NT2/D1 (cell line): ENCODE measurements at regions not wholly inside any gene's neighbourhood (a gene's known extent, or its start where the extent isn't known, plus 50 kb on each side); places are given as distances from the start of the nearest gene placed in this dataset.

ENCODE experiments used
- DNase-seq: peaks from one replicate; pipeline ENCODE4 v3.0.0-alpha.2; 2011; ENCODE audit warnings: low read depth, low spot score
- H3K27me3 ChIP-seq: 2 replicates; pipeline ENCODE4 v1.6.0; 2011; ENCODE audit warnings: mild to moderate bottlenecking; ENCODE audit not compliant: insufficient read length, insufficient read depth
- H3K36me3 ChIP-seq: 2 replicates; pipeline ENCODE4 v1.6.1; 2011; ENCODE audit warnings: mild to moderate bottlenecking, low read length, mixed read lengths; ENCODE audit not compliant: insufficient read depth, insufficient read length
- H3K4me1 ChIP-seq: 2 replicates; pipeline ENCODE4 v1.5.1; 2011; ENCODE audit not compliant: insufficient read depth, insufficient read length
- H3K4me3 ChIP-seq: 2 replicates; pipeline ENCODE4 v1.5.1; 2011; ENCODE audit warnings: low read depth; ENCODE audit not compliant: insufficient read length
- H3K9ac ChIP-seq: 2 replicates; pipeline ENCODE4 v1.6.0; 2011; ENCODE audit warnings: low read depth; ENCODE audit not compliant: insufficient read length
- H3K9me3 ChIP-seq: 2 replicates; pipeline ENCODE4 v1.5.1; 2011; ENCODE audit warnings: mild to moderate bottlenecking, low read length; ENCODE audit not compliant: insufficient read depth
- SUZ12 ChIP-seq: IDR thresholded peaks from 2 replicates; pipeline ENCODE4 v1.6.1; 2011; ENCODE audit not compliant: insufficient read length, insufficient read depth; ENCODE audit errors: extremely low read depth
- YY1 ChIP-seq: IDR thresholded peaks from 2 replicates; pipeline ENCODE4 v1.6.1; 2011; ENCODE audit not compliant: insufficient read length, insufficient read depth
- ZNF274 ChIP-seq: IDR thresholded peaks from 2 replicates; pipeline ENCODE4 v1.6.1; 2011; ENCODE audit warnings: mild to moderate bottlenecking, low read depth, low read length

DNA sequence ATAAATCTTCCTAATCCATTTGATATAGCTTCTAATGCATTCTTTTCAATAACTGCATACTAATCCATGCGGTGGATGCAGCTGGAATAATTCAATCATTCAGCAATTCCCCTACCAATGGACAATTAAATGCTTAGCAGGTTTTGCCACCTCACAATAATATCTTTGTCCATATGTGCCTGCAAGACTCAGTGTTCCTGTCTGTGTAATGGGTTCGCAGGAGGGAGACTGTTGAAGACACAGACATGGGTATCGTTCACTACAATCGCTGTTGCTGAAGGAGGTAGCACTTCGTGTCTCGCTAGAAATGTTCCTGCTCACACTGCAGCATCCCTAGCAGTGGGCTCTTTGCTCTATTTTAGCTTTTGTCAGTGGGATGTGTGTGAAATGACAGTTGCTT is 214.4 kb downstream of the MED10 start:
- no peak overlapping the region for H3K4me3 ChIP-seq
- no peaks in the 10 kb centered on the region for H3K27me3 ChIP-seq
- H3K36me3 ChIP-seq: no peaks in the 10 kb centered on the region
- DNase-seq: no peak
- TF ChIP-seq YY1 (no peak), SUZ12 (no peak), ZNF274 (no peak)
- H3K9me3 ChIP-seq: no peaks in the 10 kb centered on the region
- H3K9ac ChIP-seq: no peak overlapping the region
- H3K4me1 ChIP-seq: peaks cover 5% of the 10 kb centered on the region

DNA sequence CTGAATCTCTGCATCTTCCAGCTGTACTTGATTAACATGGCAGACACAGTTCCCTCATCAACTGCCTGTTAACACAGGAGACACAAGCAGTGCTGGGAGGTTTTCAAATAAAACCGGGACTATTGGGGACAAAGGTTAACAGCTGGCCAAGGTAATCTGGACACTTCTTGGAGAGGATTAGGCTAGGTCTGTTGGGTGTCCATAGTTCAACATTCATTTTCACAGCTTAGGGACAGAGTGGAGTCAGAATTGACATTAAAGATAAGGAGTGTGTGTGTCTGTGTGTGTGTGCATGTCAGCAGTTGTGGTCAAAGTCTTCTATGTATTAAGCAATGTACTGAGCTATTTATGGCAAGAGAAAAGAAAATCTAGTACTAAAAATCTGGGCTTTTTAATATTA is 216.2 kb downstream of the MED10 start:
- no peaks in the 10 kb centered on the region for H3K36me3 ChIP-seq
- DNase-seq: no peak
- peaks cover 5% of the 10 kb centered on the region for H3K4me1 ChIP-seq
- no peaks in the 10 kb centered on the region for H3K27me3 ChIP-seq
- no peaks in the 10 kb centered on the region for H3K9me3 ChIP-seq
- no peak overlapping the region for H3K4me3 ChIP-seq
- no peak for TF ChIP-seq SUZ12
- no peak for TF ChIP-seq YY1
- no peak for TF ChIP-seq ZNF274
- H3K9ac ChIP-seq: no peak overlapping the region

DNA sequence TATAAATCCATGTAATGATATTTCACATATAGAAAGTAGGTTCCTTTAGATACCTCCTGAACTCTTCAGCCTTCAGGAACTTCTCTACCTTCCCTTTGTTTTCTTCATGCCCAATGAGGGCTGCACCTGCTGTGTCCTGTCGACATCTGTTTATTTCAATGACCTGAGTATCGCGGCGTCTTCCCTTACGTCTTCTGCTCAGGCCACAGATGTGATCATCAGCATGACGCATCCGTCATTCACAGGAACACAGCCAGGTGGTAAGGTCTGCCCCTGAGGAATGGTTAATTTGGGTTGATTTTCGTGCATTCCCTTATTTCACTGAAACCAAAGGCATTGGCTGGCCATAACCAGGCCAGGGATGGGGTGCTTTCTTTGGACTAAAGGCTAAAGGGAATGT is 217.1 kb downstream of the MED10 start:
- Histone ChIP-seq H3K9ac (no peak overlapping the region), H3K36me3 (no peaks in the 10 kb centered on the region), H3K9me3 (no peaks in the 10 kb centered on the region), H3K4me3 (no peak overlapping the region), H3K27me3 (no peaks in the 10 kb centered on the region), H3K4me1 (peaks cover 5% of the 10 kb centered on the region)
- no peak for TF ChIP-seq YY1
- no peak for TF ChIP-seq ZNF274
- no peak for TF ChIP-seq SUZ12
- DNase-seq: no peak

DNA sequence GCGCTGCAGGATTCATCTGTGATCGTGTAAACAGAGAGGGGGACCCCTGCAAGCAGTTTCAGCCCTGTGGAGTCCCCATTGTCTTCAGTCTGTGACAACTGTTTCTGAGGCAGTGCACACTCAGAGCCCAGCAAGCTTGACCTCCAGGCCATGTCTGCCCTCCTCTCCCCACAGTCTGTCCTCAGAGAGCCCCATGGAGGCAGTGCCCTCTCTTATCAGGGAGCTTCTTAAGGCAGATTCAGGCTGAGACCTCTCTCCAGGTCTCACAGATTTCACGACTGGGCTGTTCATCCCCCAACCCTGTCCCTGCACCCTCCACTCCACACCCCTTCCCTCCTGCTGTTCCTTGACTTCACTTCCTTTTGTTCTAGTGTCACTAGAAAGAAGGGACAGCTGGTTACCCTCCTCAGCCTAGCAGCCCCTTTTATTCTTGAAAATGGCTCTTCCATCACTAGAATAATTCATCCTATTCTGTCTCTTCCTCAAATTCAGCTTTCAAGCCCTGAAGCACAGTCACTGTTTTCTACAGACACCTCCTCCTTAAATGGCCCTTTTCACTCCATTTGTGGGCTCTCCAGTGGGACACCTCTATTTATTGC is 218.4 kb downstream of the MED10 start:
- TF ChIP-seq YY1 (no peak), SUZ12 (no peak), ZNF274 (no peak)
- H3K9me3 ChIP-seq: no peaks in the 10 kb centered on the region
- no peak for DNase-seq
- H3K9ac ChIP-seq: no peak overlapping the region
- peaks cover 5% of the 10 kb centered on the region for H3K4me1 ChIP-seq
- no peak overlapping the region for H3K4me3 ChIP-seq
- no peaks in the 10 kb centered on the region for H3K27me3 ChIP-seq
- H3K36me3 ChIP-seq: no peaks in the 10 kb centered on the region

DNA sequence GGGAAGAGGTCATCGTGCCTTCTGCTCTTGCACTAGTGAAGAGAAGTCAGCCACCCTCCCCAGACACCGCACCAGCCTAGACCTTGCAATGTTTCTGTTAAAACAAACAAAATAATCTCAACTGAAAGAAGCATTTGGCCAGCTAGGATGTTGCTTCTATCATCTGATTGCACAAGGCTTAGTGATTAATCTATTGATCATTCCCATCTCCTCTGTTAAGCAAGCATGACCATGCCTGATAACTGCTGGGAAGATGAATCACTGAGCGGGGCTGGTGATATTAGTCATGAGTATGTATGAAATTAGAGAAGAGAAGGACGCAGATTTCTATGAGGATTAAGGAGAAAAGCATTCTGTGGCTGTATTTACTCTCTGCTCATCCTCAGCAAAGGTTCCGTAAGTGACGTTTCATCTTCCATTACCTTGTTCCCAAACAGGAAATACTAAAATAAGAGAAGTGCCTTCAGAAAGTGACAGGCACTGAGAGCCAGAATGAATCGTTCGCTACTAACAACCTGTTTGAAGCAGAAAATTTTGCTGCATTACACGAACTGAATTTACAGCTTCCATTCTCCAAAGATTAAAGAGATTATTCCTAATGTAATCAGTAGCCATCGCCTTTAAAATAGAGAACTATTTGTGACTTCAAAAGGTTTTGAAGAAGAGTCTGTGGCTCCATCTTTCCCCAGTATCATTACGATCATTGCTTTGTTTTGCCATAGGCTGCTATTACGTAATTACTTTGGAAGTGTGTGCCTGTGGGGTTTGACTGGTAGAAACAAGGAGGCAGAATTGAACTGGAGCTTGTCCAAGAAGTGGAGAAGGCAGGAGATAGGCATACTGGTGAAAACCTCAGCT is 219.1 kb downstream of the MED10 start:
- H3K4me3 ChIP-seq: no peak overlapping the region
- no peak for DNase-seq
- peaks cover 5% of the 10 kb centered on the region for H3K4me1 ChIP-seq
- no peaks in the 10 kb centered on the region for H3K36me3 ChIP-seq
- H3K9ac ChIP-seq: no peak overlapping the region
- no peaks in the 10 kb centered on the region for H3K9me3 ChIP-seq
- TF ChIP-seq ZNF274 (no peak), SUZ12 (no peak), YY1 (no peak)
- H3K27me3 ChIP-seq: no peaks in the 10 kb centered on the region

DNA sequence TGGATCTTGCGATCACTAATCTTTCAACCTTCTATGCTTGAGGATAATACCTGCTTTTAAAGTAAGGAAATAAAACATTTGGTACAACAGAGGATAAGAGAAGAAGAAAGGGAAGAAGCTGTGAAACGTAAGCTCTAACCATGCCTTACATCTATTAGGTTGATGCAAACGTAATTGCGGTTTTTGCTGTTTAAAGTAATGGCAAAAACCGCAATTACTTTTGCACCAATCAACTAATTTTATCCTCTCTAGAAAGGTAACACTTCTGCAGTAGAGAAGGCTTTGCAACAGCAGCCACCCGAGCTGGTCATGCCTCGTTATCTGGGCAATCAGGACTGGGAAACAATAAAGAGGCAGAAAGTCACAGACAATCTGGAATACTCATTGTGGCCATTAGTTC is 224.1 kb downstream of the MED10 start:
- Histone ChIP-seq H3K4me1 (no peaks in the 10 kb centered on the region), H3K9ac (no peak overlapping the region), H3K4me3 (no peak overlapping the region), H3K9me3 (no peaks in the 10 kb centered on the region), H3K36me3 (no peaks in the 10 kb centered on the region), H3K27me3 (no peaks in the 10 kb centered on the region)
- TF ChIP-seq ZNF274: no peak
- no peak for TF ChIP-seq YY1
- no peak for TF ChIP-seq SUZ12
- no peak for DNase-seq

DNA sequence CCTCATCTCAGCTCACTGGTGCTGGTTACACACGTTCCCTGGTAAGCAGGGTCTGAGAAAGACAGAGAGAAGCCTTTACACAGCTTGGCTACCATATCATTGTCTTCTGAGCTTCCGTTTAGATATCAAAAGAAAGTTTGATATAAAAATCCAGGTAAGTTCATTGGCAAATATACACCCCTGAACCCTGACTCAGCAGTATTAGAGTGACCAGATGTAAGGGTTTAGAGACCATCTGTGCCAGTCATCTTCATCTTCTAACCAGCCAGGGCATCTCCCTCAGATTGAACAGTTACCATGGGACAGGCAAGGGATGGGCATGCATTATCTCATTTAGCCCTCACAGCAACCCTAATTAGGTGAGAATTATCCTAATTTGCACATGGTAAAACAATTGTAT is 232.1 kb downstream of the MED10 start:
- Histone ChIP-seq H3K9ac (no peak overlapping the region), H3K36me3 (no peaks in the 10 kb centered on the region), H3K27me3 (no peaks in the 10 kb centered on the region), H3K9me3 (no peaks in the 10 kb centered on the region), H3K4me3 (no peak overlapping the region), H3K4me1 (no peaks in the 10 kb centered on the region)
- DNase-seq: no peak
- TF ChIP-seq YY1 (no peak), ZNF274 (no peak), SUZ12 (no peak)
